WERI-Rb-1 (cell line): ENCODE measurements at regions not wholly inside any gene's neighbourhood (a gene's known extent, or its start where the extent isn't known, plus 50 kb on each side); places are given as distances from the start of the nearest gene placed in this dataset.

Experiments used
- DNase-seq: peaks from one replicate; pipeline ENCODE4 v3.0.0-alpha.2; 2020
- H3K27ac ChIP-seq: fragments of 250-450 bp; sonication (Bioruptor Pico); 2 replicates; pipeline ENCODE4 v1.5.1; 2020; ENCODE audit warnings: mild to moderate bottlenecking, moderate library complexity
- H3K27me3 ChIP-seq: fragments of 250-450 bp; sonication (Bioruptor Pico); 2 replicates; pipeline ENCODE4 v1.5.1; 2021; ENCODE audit warnings: mild to moderate bottlenecking, low read depth, moderate library complexity; ENCODE audit not compliant: insufficient read depth, severe bottlenecking
- H3K36me3 ChIP-seq: fragments of 250-450 bp; sonication (Bioruptor Pico); 2 replicates; pipeline ENCODE4 v1.5.1; 2020; ENCODE audit warnings: mild to moderate bottlenecking, moderate library complexity
- H3K4me3 ChIP-seq: 2 replicates; pipeline ENCODE4 v1.5.1; 2011; ENCODE audit warnings: low read depth, mild to moderate bottlenecking, control low read depth, low read length
- H3K9me3 ChIP-seq: fragments of 250-450 bp; sonication (Bioruptor Pico); 2 replicates; pipeline ENCODE4 v1.5.1; 2021; ENCODE audit warnings: mild to moderate bottlenecking, moderate library complexity; ENCODE audit not compliant: severe bottlenecking
- CTCF ChIP-seq: IDR thresholded peaks from 2 replicates; pipeline ENCODE4 v1.5.1; 2011; ENCODE audit warnings: low read depth, mild to moderate bottlenecking, control low read depth, inconsistent platforms, low read length

- no peaks in the 10 kb centered on the region for H3K36me3 ChIP-seq
- H3K27me3 ChIP-seq = no peaks in the 10 kb centered on the region
- no peaks in the 10 kb centered on the region for H3K9me3 ChIP-seq
- H3K27ac ChIP-seq = no peak overlapping the region
- no peak overlapping the region for H3K4me3 ChIP-seq
- no peak for TF ChIP-seq CTCF
- no peak for DNase-seq
Measured at GRCh38 chr3:90055666-90056065, 948.2 kb downstream of the EPHA3 start.

GRCh38 chr3:90056281-90057032, 949.0 kb downstream of the EPHA3 start:
- DNase-seq = no peak
- Histone ChIP-seq H3K36me3 (no peaks in the 10 kb centered on the region), H3K9me3 (no peaks in the 10 kb centered on the region), H3K27ac (no peak overlapping the region), H3K4me3 (no peak overlapping the region), H3K27me3 (no peaks in the 10 kb centered on the region)
- TF ChIP-seq CTCF = no peak

- no peaks in the 10 kb centered on the region for H3K9me3 ChIP-seq
- no peak overlapping the region for H3K4me3 ChIP-seq
- no peaks in the 10 kb centered on the region for H3K36me3 ChIP-seq
- no peak for TF ChIP-seq CTCF
- H3K27ac ChIP-seq = no peak overlapping the region
- no peaks in the 10 kb centered on the region for H3K27me3 ChIP-seq
- no peak for DNase-seq
Measured at GRCh38 chr3:90062016-90062415, 954.6 kb downstream of the EPHA3 start.

GRCh38 chr3:90062631-90063200, 955.3 kb downstream of the EPHA3 start:
- no peak overlapping the region for H3K4me3 ChIP-seq
- no peaks in the 10 kb centered on the region for H3K36me3 ChIP-seq
- no peaks in the 10 kb centered on the region for H3K27me3 ChIP-seq
- H3K9me3 ChIP-seq = no peaks in the 10 kb centered on the region
- H3K27ac ChIP-seq = no peak overlapping the region
- no peak for DNase-seq
- no peak for TF ChIP-seq CTCF

GRCh38 chr3:90068783-90069182, 961.4 kb downstream of the EPHA3 start:
- TF ChIP-seq CTCF = no peak
- no peaks in the 10 kb centered on the region for H3K9me3 ChIP-seq
- no peaks in the 10 kb centered on the region for H3K36me3 ChIP-seq
- H3K4me3 ChIP-seq = no peak overlapping the region
- no peaks in the 10 kb centered on the region for H3K27me3 ChIP-seq
- no peak for DNase-seq
- no peak overlapping the region for H3K27ac ChIP-seq
